IMR-90 (cell line): ENCODE measurements at regions not wholly inside any gene's neighbourhood (a gene's known extent, or its start where the extent isn't known, plus 50 kb on each side); places are given as distances from the start of the nearest gene placed in this dataset.

Experiments
- ATAC-seq: fragments of 200-7000 bp; cut with Tn5 transposase; 2 replicates; pipeline ENCODE4 v1.9.1; 2020; ENCODE audit warnings: low read depth, mild to moderate bottlenecking, moderate library complexity
- BruUV-seq: library from RNA; stranded (reverse); fragments of 400-500 nt; replicated peaks from 2 replicates; lab custom pipeline; 2021; lab: Mats Ljungman, UMichigan
- CTCF ChIA-PET: fragments of 300-600 bp; formaldehyde crosslinking; extraction: SDS; loops from one replicate; lab custom pipeline; 2021; ENCODE audit warnings: antibody characterized with exemption; lab: Yijun Ruan, JAX
- POLR2A ChIA-PET: fragments of 300-600 bp; sonication (Branson Sonifier 250); formaldehyde crosslinking; loops from one replicate; lab custom pipeline; 2022; ENCODE audit warnings: antibody characterized with exemption; ENCODE audit not compliant: unreplicated experiment; lab: Charles Lee
- DNase-seq: peaks from one replicate; pipeline ENCODE4 v3.0.0; 2013
- H2AFZ ChIP-seq: replicated peaks from 2 replicates; pipeline ENCODE3; 2013; ENCODE audit warnings: low read length, mild to moderate bottlenecking; ENCODE audit not compliant: poor library complexity
- H2AK5ac ChIP-seq: 2 replicates; pipeline ENCODE4 v1.6.1; 2013; ENCODE audit warnings: low read depth, low read length, inconsistent platforms
- H2AK9ac ChIP-seq: replicated peaks from 2 replicates; pipeline ENCODE3; 2013; ENCODE audit warnings: mild to moderate bottlenecking, low read depth, low read length, moderate library complexity; ENCODE audit not compliant: poor library complexity
- H2BK120ac ChIP-seq: 2 replicates; pipeline ENCODE4 v1.6.1; 2013; ENCODE audit warnings: low read depth, low read length, inconsistent platforms
- H2BK15ac ChIP-seq: 3 replicates; pipeline ENCODE4 v1.6.1; 2013; ENCODE audit warnings: low read depth, low read length, inconsistent platforms
- H2BK20ac ChIP-seq: 2 replicates; pipeline ENCODE4 v1.6.1; 2013; ENCODE audit warnings: low read depth, mild to moderate bottlenecking, inconsistent platforms, low read length, moderate library complexity
- H2BK5ac ChIP-seq: 2 replicates; pipeline ENCODE4 v1.6.1; 2013; ENCODE audit warnings: mild to moderate bottlenecking, low read depth, low read length, inconsistent platforms; ENCODE audit not compliant: poor library complexity, severe bottlenecking
- H3K14ac ChIP-seq: replicated peaks from 2 replicates; pipeline ENCODE4 v1.6.1; 2013; ENCODE audit warnings: low read depth, low read length, inconsistent platforms
- H3K18ac ChIP-seq: 2 replicates; pipeline ENCODE4 v1.6.1; 2013; ENCODE audit warnings: low read depth, low read length, control low read depth
- H3K23ac ChIP-seq: 2 replicates; pipeline ENCODE4 v1.6.1; 2013; ENCODE audit warnings: low read depth, low read length, inconsistent platforms
- H3K27ac ChIP-seq: 2 replicates; pipeline ENCODE4 v1.5.1; 2013; ENCODE audit warnings: mild to moderate bottlenecking, control low read depth, low read length; ENCODE audit not compliant: insufficient read depth
- H3K27me3 ChIP-seq: 2 replicates; pipeline ENCODE4 v1.6.1; 2013; ENCODE audit warnings: low read length; ENCODE audit not compliant: control insufficient read depth, insufficient read depth
- H3K36me3 ChIP-seq: 2 replicates; pipeline ENCODE4 v1.6.1; 2013; ENCODE audit warnings: low read length, mixed read lengths; ENCODE audit not compliant: control insufficient read depth, insufficient read depth
- H3K4ac ChIP-seq: 2 replicates; pipeline ENCODE4 v1.6.1; 2013; ENCODE audit warnings: low read depth, low read length, inconsistent platforms
- H3K4me1 ChIP-seq: 2 replicates; pipeline ENCODE4 v1.6.1; 2013; ENCODE audit warnings: low read length, mixed read lengths; ENCODE audit not compliant: control insufficient read depth, insufficient read depth
- H3K4me2 ChIP-seq: 2 replicates; pipeline ENCODE4 v1.6.1; 2013; ENCODE audit warnings: low read depth, mild to moderate bottlenecking, control low read depth, low read length, moderate library complexity
- H3K4me3 ChIP-seq: 2 replicates; pipeline ENCODE4 v1.5.1; 2013; ENCODE audit warnings: low read depth, mild to moderate bottlenecking, control low read depth, low read length, moderate library complexity; ENCODE audit not compliant: insufficient read depth
- H3K56ac ChIP-seq: 2 replicates; pipeline ENCODE4 v1.6.1; 2013; ENCODE audit warnings: low read length, inconsistent platforms; ENCODE audit not compliant: insufficient read depth; ENCODE audit errors: extremely low read depth
- H3K79me1 ChIP-seq, 2 experiments: 2 replicates each; pipeline ENCODE4 v1.6.1; 2013; ENCODE audit warnings: low read length in 2 of 2, inconsistent platforms in 1 of 2, low read depth in 1 of 2
- H3K9ac ChIP-seq: 2 replicates; pipeline ENCODE4 v1.6.1; 2013; ENCODE audit warnings: low read depth, low read length, control low read depth
- H3K9me1 ChIP-seq: 2 replicates; pipeline ENCODE4 v1.6.1; 2013; ENCODE audit warnings: low read length, inconsistent platforms; ENCODE audit not compliant: insufficient read depth
- H3K9me3 ChIP-seq: 2 replicates; pipeline ENCODE4 v1.6.1; 2013; ENCODE audit warnings: low read length; ENCODE audit not compliant: control insufficient read depth, insufficient read depth
- H4K20me1 ChIP-seq: 2 replicates; pipeline ENCODE4 v1.6.1; 2013; ENCODE audit warnings: low read length, inconsistent platforms; ENCODE audit not compliant: insufficient read depth
- H4K5ac ChIP-seq: 2 replicates; pipeline ENCODE4 v1.6.1; 2013; ENCODE audit warnings: mild to moderate bottlenecking, low read depth, low read length, control low read depth
- H4K8ac ChIP-seq, 2 experiments: 2 replicates each; pipeline ENCODE4 v1.6.1; 2013; ENCODE audit warnings: low read depth in 2 of 2, low read length in 2 of 2, control low read depth in 1 of 2, inconsistent platforms in 1 of 2
- H4K91ac ChIP-seq: 2 replicates; pipeline ENCODE4 v1.6.1; 2013; ENCODE audit warnings: low read depth, low read length, inconsistent platforms; ENCODE audit not compliant: insufficient read depth
- CEBPB ChIP-seq: IDR thresholded peaks from 2 replicates; pipeline ENCODE4 v1.6.1; 2012; ENCODE audit warnings: low read depth, low read length, improper control_type of control experiment
- CHD1 ChIP-seq: IDR thresholded peaks from 2 replicates; pipeline ENCODE4 v1.6.1; 2012; ENCODE audit warnings: low read depth, low read length, improper control_type of control experiment
- MAFK ChIP-seq: IDR thresholded peaks from 2 replicates; pipeline ENCODE4 v1.6.1; 2012; ENCODE audit warnings: low read depth, low read length, improper control_type of control experiment
- MAZ ChIP-seq: IDR thresholded peaks from 2 replicates; pipeline ENCODE4 v1.6.1; 2012; ENCODE audit warnings: low read depth, mild to moderate bottlenecking, low read length, improper control_type of control experiment, moderate library complexity, borderline replicate concordance
- MXI1 ChIP-seq: IDR thresholded peaks from 2 replicates; pipeline ENCODE4 v1.6.1; 2012; ENCODE audit warnings: low read depth, mild to moderate bottlenecking, low read length, moderate library complexity, borderline replicate concordance
- POLR2A ChIP-seq: IDR thresholded peaks from 2 replicates; pipeline ENCODE4 v1.6.1; 2012; ENCODE audit warnings: mild to moderate bottlenecking, low read depth, low read length
- RCOR1 ChIP-seq: IDR thresholded peaks from 2 replicates; pipeline ENCODE4 v1.6.1; 2012; ENCODE audit warnings: mild to moderate bottlenecking, low read length, improper control_type of control experiment; ENCODE audit not compliant: insufficient replicate concordance
- USF2 ChIP-seq: fragments of 150-350 bp; IDR thresholded peaks from 2 replicates; pipeline ENCODE4 v1.6.1; 2017; ENCODE audit warnings: mild to moderate bottlenecking, antibody characterized with exemption, low read length, low read depth
- WGBS, 2 experiments: methylation state at CpG; one replicate each; pipeline versions ENCODE4 v1.1.5 to v1.1.7; 2013; ENCODE audit warnings: missing lambda C conversion rate in 2 of 2; ENCODE audit not compliant: insufficient read length in 1 of 2; ENCODE audit errors: extremely low coverage in 2 of 2; 5-methylcytosine and 5-hydroxymethylcytosine counted together
- dilution Hi-C: fragments of 300-500 bp; cut with HindIII; formaldehyde crosslinking; loops from one replicate; pipeline ENCODE4 v1.14.3; 2018; ENCODE audit warnings: low sequenced_read_pairs; ENCODE audit not compliant: unreplicated experiment
- in situ Hi-C: fragments of 300-500 bp; cut with MboI; formaldehyde crosslinking; loops from 3 replicates; pipeline ENCODE4 v1.14.3; 2019; ENCODE audit warnings: low sequenced_read_pairs, inconsistent platforms, mixed read lengths
- intact Hi-C: fragments of 100-400 bp; cut with micrococcal nuclease; formaldehyde crosslinking; loops from 2 replicates; pipeline ENCODE4 v1.10.0; 2022

- H3K79me1 ChIP-seq = no peaks in the 10 kb centered on the region
- no peak overlapping the region for H4K5ac ChIP-seq
- H2AFZ ChIP-seq = no peak overlapping the region
- no peak overlapping the region for H3K27ac ChIP-seq
- no peak overlapping the region for H3K4me3 ChIP-seq
- H3K27me3 ChIP-seq = no peaks in the 10 kb centered on the region
- no peak for TF ChIP-seq POLR2A
- TF ChIP-seq CHD1 = no peak
- no peak for TF ChIP-seq RCOR1
- TF ChIP-seq MAZ = no peak
- no peak for TF ChIP-seq MXI1
- TF ChIP-seq MAFK = no peak
- TF ChIP-seq USF2 = no peak
- TF ChIP-seq CEBPB = no peak
- no peak overlapping the region for H3K14ac ChIP-seq
- dilution Hi-C loops (no loop called here), in situ Hi-C loops (no loop called here), intact Hi-C loops (no loop called here)
- BruUV-seq = no TSS peak
- POLR2A ChIA-PET = no interaction called here
- H2BK120ac ChIP-seq = no peak overlapping the region
- H4K8ac ChIP-seq = no peak overlapping the region
- DNase-seq (no peak), ATAC-seq (no peak)
- H3K9me3 ChIP-seq = no peaks in the 10 kb centered on the region
- H3K4me1 ChIP-seq = no peaks in the 10 kb centered on the region; the same call in 1 of the 2 replicates
- no peak overlapping the region for H3K18ac ChIP-seq
- WGBS, 2 experiments = 20% methylated on average over 1 of the region's 5 CpGs; no CpG with 5 or more reads in 1 of the 2 experiments
- no peak overlapping the region for H3K9ac ChIP-seq
- no peaks in the 10 kb centered on the region for H4K20me1 ChIP-seq
- no peak overlapping the region for H2AK9ac ChIP-seq
- no peak overlapping the region for H3K4me2 ChIP-seq
- H2BK20ac ChIP-seq = no peak overlapping the region
- no peak overlapping the region for H3K56ac ChIP-seq
- no peak overlapping the region for H3K4ac ChIP-seq
- H3K9me1 ChIP-seq = no peaks in the 10 kb centered on the region
- no peak overlapping the region for H2BK15ac ChIP-seq
- H2AK5ac ChIP-seq = no peak overlapping the region
- no peaks in the 10 kb centered on the region for H3K36me3 ChIP-seq
- CTCF ChIA-PET = interaction anchor here (0.7 kb wide), 1 partner anchor 101 kb away, joined by 3 read pairs; no protein-coding TSS in a partner anchor
- H4K91ac ChIP-seq = no peak overlapping the region
- H3K23ac ChIP-seq = no peak overlapping the region
- no peak overlapping the region for H2BK5ac ChIP-seq
These were observed 675.8 kb upstream of the SLIT2 start for GRCh38 chr4:19575924-19576323.
